ENCODE measurements at regions not wholly inside any gene's neighbourhood (a gene's known extent, or its start where the extent isn't known, plus 50 kb on each side); places are given as distances from the start of the nearest gene placed in this dataset.

- H4K8ac ChIP-seq (ENCODE audit: extremely low read depth, insufficient read depth, low read length) = no peak overlapping the region
- no peak overlapping the region for H2AK5ac ChIP-seq (ENCODE audit: low read depth, low read length)
- H3K9ac ChIP-seq (replicated peaks in 1 of 4; ENCODE audit: extremely low read depth in 1 of 4, low read depth in 3 of 4, low read length in 3 of 4) = no peak overlapping the region
- no peak overlapping the region for H2AFZ ChIP-seq (ENCODE audit: low read length)
- no peaks in the 10 kb centered on the region for H3K36me3 ChIP-seq (ENCODE audit: control insufficient read depth in 2 of 4, insufficient read depth in 4 of 4, low read length in 3 of 4)
- no peak overlapping the region for H4K91ac ChIP-seq (replicated peaks; ENCODE audit: insufficient read length, low read length)
- no peak overlapping the region for H4K5ac ChIP-seq (ENCODE audit: insufficient read length, low read depth, low read length)
- no peak for DNase-seq (ENCODE audit: low read depth in 1 of 2, low spot score in 2 of 2)
- no peak overlapping the region for H3K27ac ChIP-seq (ENCODE audit: low read depth, low read length)
- no peaks in the 10 kb centered on the region for H4K20me1 ChIP-seq (replicated peaks in 1 of 2; ENCODE audit: control insufficient read depth in 1 of 2, insufficient read depth in 2 of 2, low read length in 2 of 2)
- 76% methylated on average over 8 of the region's 8 CpGs; no CpG with 5 or more reads in 1 of the 2 experiments for WGBS, 2 experiments (ENCODE audit: extremely low coverage in 1 of 2, insufficient coverage in 1 of 2, insufficient read length in 1 of 2, insufficient replicate concordance in 2 of 2, low coverage in 1 of 2, low lambda C conversion rate in 2 of 2, missing lambda C conversion rate in 1 of 2)
- H2BK15ac ChIP-seq (ENCODE audit: low read length) = no peak overlapping the region
- no peaks in the 10 kb centered on the region for H3K79me1 ChIP-seq (ENCODE audit: low read depth, low read length)
- H3K27me3 ChIP-seq (replicated peaks in 1 of 4; ENCODE audit: control insufficient read depth in 3 of 4, extremely low read depth in 1 of 4, insufficient read depth in 3 of 4, low read length in 3 of 4) = no peaks in the 10 kb centered on the region
- CTCF ChIA-PET (ENCODE audit: partially characterized antibody) = interaction anchor here (1.2 to 1.4 kb wide), 2 partner anchors 64 to 70 kb away, joined by 3 to 4 read pairs; no protein-coding TSS in a partner anchor
- no peak overlapping the region for H3K23ac ChIP-seq (ENCODE audit: insufficient read length)
- H3K4me1 ChIP-seq (replicated peaks in 1 of 4; ENCODE audit: control insufficient read depth in 3 of 4, insufficient read depth in 4 of 4, low read length in 3 of 4) = no peaks in the 10 kb centered on the region
- POLR2A ChIA-PET (ENCODE audit: partially characterized antibody) = no interaction called here
- no peak overlapping the region for H2BK120ac ChIP-seq (replicated peaks; ENCODE audit: low read depth, low read length)
- no peak overlapping the region for H2BK12ac ChIP-seq (ENCODE audit: low read depth, low read length)
- H3K18ac ChIP-seq (ENCODE audit: extremely low read depth, low read length) = no peak overlapping the region
- no peak overlapping the region for H3K56ac ChIP-seq (replicated peaks; ENCODE audit: insufficient read length, low read depth, low read length)
- no peaks in the 10 kb centered on the region for H3K23me2 ChIP-seq (ENCODE audit: low read depth, low read length)
- H2BK20ac ChIP-seq (ENCODE audit: low read length) = no peak overlapping the region
- no peak overlapping the region for H3K4me3 ChIP-seq (ENCODE audit: extremely low read depth in 1 of 4, insufficient read depth in 2 of 4, low read depth in 3 of 4, low read length in 4 of 4)
- H2BK5ac ChIP-seq (ENCODE audit: low read depth, low read length) = no peak overlapping the region
- no peak overlapping the region for H3K4ac ChIP-seq (replicated peaks; ENCODE audit: insufficient read length, low read depth, low read length)
- no peak overlapping the region for H3K4me2 ChIP-seq (ENCODE audit: insufficient read depth in 1 of 2, low read depth in 2 of 2, low read length in 2 of 2)
- no peaks in the 10 kb centered on the region for H3K79me2 ChIP-seq (ENCODE audit: control insufficient read depth in 1 of 2, insufficient read depth in 2 of 2, low read length in 2 of 2)
- no peaks in the 10 kb centered on the region; a peak in 1 of 4 replicates for H3K9me3 ChIP-seq (ENCODE audit: insufficient read depth in 2 of 2, low read depth in 1 of 2, low read length in 1 of 2)
- no peak for TF ChIP-seq TBP (IDR thresholded peaks at IDR 0.05; ENCODE audit: low read depth, low read length)
- TF ChIP-seq SP2 (IDR thresholded peaks at IDR 0.05; ENCODE audit: low read length) = no peak
- TF ChIP-seq SP1 (IDR thresholded peaks at IDR 0.05; ENCODE audit: low read depth, low read length) = no peak
- no peak for TF ChIP-seq TEAD4 (IDR thresholded peaks at IDR 0.05; ENCODE audit: low read depth, low read length)
- TF ChIP-seq POLR2A (IDR thresholded peaks at IDR 0.05; ENCODE audit: control extremely low read depth in 1 of 2, low read depth in 2 of 2, low read length in 2 of 2) = no peak
- no peak for TF ChIP-seq TAF7 (optimal IDR thresholded peaks at IDR 0.05; ENCODE audit: borderline replicate concordance, low read depth, low read length)
- TF ChIP-seq CTCF (IDR thresholded peaks at IDR 0.05; ENCODE audit: control extremely low read depth in 1 of 3, insufficient read depth in 1 of 3, low read depth in 1 of 3, low read length in 3 of 3) = no peak
- no peak for TF ChIP-seq SRF (IDR thresholded peaks at IDR 0.05; ENCODE audit: low read depth, low read length)
- TF ChIP-seq SP4 (IDR thresholded peaks at IDR 0.05; ENCODE audit: low read length) = no peak
- TF ChIP-seq CEBPB (IDR thresholded peaks at IDR 0.05; ENCODE audit: low read depth, low read length) = no peak
- TF ChIP-seq TCF12 (IDR thresholded peaks at IDR 0.05; ENCODE audit: low read depth, low read length) = no peak
- H3K14ac ChIP-seq (ENCODE audit: insufficient read length) = no peak overlapping the region
- no peak for FAIRE-seq
Observed at GRCh38 chr1:162918151-162918754, 57.3 kb upstream of the CCDC190 start.
